ENCODE measurements at regions not wholly inside any gene's neighbourhood (a gene's known extent, or its start where the extent isn't known, plus 50 kb on each side); places are given as distances from the start of the nearest gene placed in this dataset.

DNA sequence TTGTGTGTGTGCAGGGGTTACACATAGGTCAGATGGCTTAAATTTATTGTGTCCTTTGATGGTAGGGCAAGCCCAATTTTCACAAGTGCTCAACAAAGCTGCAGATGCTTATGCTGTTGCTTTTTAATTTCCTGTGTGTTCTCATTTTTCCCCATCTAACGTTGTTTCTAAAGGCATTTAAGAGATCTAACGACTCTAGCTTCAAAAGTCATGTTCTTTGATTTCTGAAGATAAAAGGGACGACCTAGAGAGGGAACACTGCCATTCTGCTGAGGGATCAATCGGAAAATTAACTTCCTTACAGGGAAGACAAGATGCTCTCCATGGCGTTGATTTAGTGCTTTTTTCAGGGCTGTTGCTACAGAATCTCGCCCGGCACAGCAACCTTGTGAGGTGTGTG lies 79.0 kb upstream of the GNG2 start:
- no peak for TF ChIP-seq CTCF (IDR thresholded peaks at IDR 0.05; ENCODE audit: borderline replicate concordance, extremely low read depth, low read length, poor library complexity, severe bottlenecking)
- no peak for TF ChIP-seq EZH2 (IDR thresholded peaks at IDR 0.05; ENCODE audit: borderline replicate concordance, low read depth, low read length, severe bottlenecking)

All from DND-41 (cell line).